Middle frontal gyrus (tissue), 1 donor: ENCODE measurements at regions not wholly inside any gene's neighbourhood (a gene's known extent, or its start where the extent isn't known, plus 50 kb on each side); places are given as distances from the start of the nearest gene placed in this dataset.

ENCODE experiments used
- DNase-seq: peaks from one replicate; pipeline ENCODE4 v3.0.0-alpha.2; 2015; ENCODE audit warnings: low spot score; ENCODE audit errors: extremely low spot score

DNA sequence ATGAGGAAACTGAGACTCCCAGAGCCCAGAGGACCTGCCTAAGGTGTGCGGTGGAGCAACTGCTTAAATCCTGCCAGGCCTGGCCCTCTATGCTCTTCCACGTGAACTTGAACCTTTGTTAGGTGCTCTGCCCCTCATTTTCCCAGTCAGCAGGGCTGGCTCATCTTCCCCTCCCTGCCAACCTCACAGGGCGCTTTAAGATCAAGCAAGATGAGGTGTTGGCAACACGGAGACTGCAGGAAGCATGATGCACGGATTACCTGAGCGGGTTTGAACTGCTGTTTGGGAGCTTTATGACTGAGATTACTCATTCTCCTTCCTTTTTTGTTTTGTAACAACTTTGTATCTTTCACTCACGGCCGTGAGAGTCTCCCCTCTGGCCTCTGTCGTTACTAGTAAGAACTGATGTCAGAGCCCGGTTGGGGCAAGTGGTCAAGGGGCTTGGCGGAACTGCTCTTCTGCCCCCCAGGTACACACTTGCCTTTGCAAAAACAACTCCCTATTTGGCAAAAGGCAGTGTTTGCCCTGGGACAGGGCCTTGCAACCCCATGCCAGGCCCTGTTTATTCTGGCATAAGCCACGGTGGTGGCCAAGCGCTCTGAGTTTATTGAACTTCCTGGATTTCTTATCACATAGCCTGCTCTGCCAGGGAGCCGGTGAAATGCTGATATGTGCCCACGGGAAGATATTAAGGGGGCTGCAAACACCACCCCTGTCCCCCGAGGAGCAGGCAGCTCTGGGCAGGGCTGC lies 127.8 kb downstream of the INHBB start:
- no peak for DNase-seq

DNA sequence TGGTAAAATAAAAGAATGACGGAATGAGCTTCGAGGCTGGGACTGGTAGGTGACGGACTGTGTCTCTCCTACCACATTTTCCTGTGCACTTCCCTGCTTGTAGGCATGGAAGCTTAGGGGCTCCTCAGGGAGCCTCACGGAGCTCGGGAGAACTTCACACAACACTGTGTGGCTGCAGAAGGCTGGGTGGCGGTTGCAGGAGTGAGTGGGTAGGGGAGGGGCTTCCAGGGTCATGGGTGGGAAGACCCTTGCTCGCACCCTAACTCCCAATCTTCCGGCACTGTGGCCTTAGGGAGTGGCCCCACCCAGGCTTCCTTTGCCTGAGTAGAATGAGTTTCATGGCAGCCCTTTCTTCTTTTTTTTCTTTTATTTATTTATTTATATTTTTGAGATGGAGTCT lies 128.6 kb downstream of the INHBB start:
- no peak for DNase-seq

DNA sequence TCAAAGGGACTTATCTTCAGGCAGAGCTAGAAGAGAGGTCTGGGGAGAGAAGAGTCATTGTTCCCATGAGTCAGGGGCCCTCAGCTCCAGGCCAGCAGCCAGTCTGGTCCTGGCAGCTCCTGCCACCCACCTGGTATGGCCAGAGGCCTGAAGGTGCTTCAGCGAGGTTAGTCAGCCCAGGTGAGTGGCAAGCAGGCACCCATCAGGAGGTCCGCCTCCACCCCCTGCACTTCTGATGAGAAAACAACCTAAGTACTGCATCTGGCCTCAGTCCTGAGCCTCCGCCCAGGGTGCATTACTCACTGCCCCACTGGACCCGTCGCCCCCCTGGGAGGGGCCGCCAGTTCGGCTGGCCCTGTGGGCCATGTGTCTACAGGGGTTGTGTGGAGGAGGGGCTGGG lies 130.2 kb downstream of the INHBB start:
- no peak for DNase-seq

DNA sequence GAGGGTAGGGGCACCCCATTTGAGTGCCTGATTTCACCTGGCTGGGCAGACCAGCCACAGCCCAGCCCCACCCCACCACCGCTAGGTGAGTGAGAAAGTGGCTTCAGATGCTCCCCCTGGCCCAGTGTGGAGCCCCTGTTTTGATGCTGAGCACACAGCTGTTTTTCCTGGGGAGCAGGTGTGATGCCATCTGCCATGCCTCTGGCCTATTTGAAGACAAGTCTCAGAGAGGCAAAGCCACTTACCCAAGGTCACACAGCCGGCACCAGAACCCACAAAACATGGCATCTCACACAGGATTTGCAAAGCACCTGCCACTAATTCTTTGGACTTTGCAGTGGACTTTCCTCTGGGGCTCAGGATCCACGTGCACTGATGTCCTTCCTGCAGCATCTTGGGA lies 131.3 kb downstream of the INHBB start:
- DNase-seq: no peak

DNA sequence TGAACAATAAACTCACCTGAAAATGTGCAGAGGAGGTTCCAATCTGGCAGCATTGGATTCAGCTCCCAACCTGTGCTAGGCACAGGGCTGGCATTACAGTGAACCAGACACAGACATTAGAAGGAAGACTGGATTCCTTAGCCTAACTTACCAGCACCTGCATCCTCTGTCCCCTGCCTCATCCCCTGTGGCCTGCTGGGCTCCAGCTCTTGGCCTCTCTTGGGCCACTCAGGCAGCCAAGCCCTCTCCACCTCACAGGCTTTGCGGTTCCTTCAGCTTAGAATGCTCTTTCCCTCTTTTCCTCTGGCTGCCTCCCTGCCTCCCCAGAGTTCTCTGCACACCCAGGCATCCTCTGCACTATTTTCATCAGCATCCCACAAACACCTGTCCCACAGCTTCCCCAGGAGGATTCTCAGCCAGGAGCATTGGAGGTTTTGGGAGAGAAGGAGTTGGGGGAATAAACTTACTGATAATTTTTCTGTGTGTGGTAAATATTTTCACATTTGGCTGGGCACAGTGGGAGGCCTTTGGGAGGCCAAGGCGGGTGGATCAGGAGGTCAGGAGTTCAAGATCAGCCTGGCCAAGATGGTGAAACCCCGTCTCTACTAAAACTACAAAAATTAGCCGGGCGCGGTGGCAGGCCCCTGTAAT lies 132.0 kb downstream of the INHBB start:
- no peak for DNase-seq

DNA sequence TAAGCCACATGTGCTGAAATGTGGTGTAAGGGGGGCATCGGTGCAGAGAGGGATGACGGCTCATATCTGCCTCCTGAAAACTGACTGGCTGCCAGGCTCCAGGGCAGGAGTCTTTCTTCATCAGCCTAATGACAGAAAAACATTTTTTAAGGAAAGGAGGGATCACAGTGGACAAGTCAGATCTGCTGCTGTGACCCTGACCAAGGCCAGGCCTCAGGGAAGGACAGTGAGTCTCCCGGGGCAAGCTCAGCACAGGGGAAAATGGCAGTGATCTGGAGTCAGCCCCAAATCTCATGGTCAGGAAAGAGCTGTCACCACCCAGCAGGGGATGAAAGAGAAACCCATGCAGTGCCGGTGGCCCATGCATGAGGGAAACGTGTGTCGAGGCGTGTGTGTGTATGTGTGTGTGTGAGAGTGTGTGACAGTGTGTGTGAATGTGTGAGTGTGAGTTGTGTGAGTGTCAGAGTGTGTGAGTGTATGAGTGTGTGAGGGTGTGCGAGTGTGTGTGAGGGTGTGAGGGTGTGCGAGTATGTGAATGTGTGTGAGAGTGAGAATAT lies 134.5 kb downstream of the INHBB start:
- DNase-seq: no peak

DNA sequence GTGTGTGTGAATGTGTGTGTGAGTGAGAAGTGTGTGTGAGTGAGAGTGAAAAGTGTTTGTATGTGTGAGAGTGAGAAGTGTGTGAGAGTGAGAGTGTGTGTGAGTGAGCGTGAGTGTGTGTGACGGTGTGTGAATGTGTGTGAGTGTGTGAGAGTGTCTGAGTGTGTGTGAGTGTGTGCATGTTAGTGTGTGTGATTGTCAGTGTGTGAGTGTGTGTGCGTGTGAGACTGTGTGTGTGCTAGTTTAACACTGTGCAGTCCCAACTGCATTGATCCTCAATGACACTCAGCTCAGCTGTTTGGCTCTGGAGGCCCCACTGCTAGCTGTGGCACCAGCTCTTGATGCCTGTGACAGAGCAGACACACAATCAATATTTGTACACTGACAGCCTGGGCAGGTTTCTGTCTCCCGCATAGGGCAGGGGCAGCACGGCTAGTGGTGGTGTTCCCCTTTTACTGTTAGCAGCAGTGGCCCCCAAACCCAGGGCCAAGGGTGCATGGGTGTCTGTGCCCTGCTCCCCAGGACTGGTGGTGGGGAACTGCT lies 135.0 kb downstream of the INHBB start:
- no peak for DNase-seq

DNA sequence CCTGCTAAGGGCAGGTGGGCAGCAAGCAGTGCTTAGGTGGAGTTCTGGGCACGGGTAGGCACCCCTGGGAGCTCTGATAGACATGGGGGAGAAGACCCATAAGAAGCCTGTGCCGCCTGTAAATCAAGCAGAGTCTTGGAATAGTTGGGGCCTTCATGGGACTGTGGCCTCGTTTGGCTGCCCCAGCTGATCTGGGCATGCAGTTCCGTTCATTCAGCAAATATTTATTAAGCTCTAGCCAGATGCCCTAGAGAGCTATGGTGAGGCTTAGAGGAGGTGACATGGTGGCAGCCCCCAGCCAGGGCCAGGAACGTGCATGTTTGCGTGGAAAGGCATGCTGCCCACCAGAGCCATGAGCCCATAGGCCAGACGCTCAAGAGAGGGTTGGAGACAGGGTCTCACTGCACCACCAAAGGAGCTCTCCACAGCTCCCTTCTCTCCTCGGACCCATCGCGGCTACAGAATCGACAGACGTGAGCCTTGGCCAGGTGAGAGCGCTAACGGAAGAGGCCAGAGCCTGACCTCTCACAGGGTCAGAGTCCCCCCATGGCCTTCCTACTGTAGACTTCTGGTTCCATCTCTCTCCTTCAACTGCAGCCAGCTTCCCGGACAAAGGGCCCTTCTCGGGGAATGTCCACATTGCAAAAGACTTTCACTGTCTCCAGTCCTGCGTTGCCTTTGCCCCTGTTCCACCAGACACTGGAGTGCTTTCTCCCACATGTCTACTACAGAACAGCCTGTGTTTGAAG lies 135.7 kb downstream of the INHBB start:
- DNase-seq: no peak

DNA sequence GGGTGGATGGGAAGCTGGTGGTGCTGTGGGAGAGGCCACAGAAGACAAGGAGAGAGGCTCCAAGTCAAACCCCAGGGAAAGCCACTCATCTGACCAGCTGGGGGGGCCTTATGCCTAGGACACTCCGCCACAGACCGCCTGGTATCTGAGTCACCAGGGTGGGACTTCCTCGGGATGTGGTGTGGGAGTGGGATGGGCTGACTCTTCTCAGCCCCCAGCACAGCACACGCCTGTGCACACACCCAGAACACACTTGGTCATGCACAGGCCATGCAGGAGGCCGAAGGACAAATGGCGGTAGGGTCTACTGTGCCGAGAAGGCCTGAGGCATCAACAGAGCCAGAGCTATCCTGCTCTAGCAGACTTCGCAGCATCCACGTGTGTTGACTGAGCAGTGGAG lies 136.4 kb downstream of the INHBB start:
- DNase-seq: no peak

DNA sequence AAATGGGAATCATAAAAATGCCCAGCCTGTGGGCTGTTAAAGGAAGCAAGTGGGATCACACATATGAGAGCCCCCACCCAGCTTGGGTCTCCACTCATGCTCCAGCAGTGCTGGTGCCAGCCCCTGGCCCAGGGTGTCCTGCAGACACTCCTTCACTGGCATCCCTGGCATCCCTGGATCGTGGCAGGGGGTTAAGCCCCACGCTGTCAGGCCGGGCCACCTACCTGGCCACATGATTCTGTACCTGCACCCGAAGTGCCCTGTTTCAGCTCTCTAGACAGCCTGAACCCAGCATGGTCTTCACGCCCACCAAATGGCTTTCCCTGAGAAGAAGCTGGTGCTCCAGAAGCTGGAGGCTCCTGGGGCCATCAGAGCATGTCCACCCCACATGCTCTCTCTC lies 137.4 kb downstream of the INHBB start:
- no peak for DNase-seq

DNA sequence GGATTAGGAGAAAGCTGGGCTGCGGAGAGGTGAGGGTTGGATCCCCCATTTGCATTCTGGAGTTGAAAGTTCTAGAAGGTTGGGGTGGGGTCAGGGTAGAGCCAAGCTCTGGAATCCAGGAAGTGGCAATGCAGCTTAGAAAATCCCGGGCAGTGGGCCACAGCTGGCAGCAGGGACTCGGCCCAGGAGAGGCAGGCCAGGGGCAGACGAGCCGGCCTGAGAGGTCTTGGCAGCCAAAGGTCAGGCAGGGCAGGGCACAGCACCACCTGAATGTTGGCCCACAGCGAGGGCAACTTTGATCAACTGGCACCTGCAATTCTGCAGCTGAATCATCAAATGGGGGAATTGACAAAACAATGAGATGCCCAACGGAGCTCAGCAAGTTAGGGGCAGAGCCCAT lies 139.2 kb downstream of the INHBB start:
- no peak for DNase-seq

DNA sequence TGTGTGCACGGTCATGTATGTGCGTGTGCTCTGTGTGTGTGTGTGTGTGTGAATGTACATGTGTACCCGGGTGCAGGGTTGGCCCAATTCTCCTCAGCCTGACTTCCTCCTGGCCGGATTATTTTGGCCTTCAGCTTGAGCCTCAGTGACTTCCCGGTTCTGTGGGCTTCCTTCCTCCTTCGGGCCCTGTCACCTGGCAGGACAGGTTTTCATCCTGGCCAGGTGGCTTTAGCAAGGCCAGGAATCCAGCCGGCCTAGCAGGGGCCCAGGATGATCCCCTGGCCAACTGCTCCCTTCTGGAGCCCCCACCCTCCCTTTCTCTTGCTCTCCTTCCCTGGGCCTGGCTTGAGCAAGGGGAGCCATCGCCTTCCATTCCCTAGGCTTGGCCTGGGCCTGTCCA lies 140.5 kb downstream of the INHBB start:
- DNase-seq: no peak

DNA sequence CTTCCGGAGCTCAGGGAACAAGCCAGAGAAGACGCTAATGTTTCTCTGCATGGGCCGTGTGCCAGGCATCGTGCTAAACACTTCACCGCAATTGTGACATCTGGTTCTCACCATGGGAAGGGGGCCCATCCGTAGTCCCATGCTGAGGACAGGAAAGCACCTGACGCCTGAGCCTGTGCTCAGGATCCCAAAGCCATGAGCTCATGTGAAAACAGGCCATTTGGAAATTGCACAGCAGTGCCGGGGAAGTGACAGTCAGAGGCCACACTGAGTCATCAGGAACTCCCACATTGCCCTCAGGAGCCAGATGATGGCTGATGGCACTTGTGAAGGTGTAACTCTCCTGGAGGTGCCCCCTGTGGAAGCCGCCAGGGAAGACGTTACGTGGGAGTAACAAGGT lies 141.0 kb downstream of the INHBB start:
- DNase-seq: no peak

DNA sequence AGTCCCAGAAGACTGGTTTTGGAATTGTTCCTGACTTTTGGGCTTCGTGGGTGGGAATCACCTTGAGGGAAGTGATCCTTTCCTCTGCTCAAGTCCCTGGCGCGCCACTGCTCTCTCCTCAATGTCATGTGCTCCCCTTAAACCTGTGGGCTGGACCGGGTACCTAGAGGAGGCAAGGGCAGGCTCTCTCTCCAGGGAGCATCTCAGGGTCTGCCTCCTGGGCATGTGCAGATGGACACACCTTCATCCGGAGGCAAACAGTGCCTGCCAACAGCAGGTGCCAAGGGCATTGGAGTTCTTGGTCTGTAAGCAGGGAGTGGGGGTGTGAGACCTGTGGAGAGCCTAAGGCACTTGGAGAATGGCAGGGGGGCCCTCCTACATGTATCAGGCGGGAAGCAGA lies 142.6 kb downstream of the INHBB start:
- DNase-seq: no peak

DNA sequence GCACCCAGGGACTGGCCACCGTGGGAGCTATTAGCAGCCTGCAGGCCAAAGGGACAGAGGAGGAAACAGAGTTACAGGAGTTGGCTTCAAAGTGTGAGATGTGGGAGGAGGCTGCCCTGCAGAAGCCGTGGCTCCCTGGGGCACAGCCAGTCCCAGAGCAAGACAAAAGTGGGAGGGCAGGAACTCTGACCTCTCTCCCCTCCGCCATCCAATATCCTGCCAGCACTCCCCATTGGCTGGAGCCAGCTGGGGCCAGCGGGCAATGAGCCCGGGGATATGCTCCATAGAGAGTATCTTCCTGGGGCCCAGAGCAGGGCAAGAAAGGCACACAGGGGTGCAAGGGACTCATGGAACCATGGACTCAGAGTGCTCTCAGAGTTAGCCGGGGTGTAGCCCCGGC lies 143.1 kb downstream of the INHBB start:
- DNase-seq: no peak

DNA sequence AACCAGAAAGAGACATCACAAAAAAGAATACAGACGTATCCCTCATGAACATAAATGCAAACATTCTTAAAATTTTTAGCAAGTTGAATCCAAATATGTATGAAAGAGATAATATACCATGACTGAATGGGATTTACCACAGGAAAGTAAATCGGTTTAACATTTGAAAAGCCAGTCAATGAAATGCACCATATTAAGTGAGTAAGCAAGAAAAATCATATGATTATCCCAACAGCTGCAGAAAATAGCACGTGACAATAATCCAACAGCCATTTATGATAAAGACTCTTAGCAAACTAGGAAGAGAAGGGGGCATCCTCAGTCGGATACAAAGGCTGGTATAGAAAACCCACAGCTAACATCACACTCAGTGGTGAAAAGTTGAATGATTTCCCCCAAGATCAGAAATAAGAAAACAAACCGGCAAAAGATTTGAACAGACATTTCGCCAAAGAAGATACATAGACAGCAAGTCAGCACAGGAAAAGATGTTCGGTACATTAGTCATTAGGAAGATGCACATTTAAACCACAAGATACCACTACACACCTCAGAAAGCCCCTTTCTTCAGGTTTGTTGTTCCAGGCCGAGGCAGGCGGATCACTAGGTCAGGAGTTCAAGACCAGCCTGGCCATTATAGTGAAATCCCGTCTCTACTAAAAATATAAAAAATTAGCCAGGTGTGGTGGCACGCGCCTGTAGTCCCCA lies 144.3 kb downstream of the INHBB start:
- DNase-seq: no peak

DNA sequence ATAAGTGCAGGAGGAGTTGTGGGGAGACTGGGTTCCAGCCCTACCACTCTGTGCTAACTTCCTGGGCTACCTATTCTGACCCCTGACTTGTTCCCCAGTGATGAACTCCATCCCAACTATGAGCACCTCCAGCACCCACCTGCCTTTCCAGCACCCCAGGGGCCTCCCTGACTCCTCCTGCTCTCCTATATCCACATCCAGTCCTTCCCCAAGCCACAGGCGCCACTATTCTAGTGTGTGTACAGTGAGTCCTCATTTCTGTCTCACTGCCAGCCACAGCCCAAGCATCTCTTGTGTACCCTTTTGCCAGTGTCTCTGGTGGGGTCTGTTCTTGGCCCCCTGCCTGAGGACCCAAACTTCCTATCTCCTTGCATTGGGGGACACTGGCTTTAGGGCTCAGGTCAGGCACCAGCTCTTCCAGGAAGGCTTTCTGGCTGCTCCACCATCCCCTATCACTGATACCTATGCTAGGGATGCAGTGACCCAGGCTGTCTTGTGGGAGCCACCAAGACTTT lies 145.2 kb downstream of the INHBB start:
- no peak for DNase-seq

DNA sequence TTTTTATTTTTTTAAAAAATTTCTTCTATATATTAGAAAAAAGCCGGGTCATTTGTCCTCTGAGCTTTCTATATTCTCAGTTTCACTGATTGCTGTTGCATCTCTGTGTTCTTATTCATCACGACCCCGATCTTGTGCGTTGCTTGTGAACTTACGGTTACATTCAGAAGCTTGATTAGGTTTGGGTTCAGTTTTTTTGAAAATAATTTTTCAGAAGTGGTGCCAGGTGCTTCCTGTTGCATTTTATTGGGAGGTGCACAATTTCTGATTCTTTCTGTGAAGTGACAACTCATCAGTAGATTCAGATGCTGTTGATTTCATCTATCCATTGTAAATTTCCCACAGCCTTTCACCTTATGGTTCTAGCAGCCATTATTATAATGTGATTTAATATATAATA lies 147.3 kb downstream of the INHBB start:
- no peak for DNase-seq

DNA sequence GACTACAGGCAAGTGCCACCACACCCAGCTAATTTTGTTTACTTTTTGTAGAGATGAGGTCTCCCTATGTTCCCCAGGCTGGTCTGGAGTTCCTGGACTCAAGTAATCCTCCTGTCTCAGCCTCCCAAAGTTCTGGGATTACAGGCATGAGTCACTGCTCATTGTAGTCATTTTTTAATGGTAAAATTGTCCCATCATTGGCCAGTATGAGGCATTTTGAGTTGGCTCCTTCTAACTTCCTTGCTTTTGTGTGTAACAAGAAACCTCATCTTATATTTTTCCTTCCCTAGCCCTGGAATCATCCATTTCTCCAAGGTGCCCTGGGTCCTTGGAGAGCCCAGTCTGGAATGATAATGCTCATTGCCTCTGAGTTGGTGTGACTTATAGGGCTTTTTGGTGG lies 148.5 kb downstream of the INHBB start:
- no peak for DNase-seq

DNA sequence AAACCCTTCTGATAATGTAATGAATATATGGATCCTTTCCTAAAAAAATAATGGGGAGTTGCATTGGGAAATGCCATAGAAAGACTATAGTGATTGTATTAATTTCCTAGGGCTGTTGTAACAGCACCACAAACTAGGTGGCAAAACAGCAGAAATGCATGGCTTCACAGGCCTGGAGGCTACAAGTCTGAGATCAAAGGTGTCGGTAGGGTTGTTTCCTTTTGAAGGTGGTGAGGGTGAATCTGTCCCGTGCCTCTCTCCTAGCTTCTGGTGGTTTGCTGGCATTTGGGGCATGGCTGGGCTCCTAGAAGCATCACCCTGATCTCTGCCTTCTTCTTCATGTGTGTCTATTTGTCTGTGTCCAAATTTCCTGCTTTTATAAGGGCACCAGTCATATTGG lies 149.7 kb downstream of the INHBB start:
- DNase-seq: no peak

DNA sequence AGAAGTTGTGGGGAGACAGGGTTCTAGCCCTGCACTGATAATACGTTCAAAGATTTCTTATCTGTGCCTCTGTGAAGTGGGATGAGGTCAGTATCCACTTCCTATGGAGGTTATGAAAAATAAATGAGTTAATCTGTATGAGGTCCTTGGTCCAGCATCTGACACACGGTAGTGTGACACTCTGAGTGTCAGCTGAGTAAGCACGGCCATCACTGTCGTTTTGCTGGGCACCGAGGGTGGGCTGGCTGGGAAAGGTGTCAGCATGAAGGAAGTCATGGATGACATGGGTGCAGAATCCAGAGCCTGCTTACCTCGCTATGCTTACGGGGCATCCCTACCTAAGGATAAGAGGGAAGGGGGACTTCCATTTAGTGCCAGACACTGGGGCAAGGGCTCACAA lies 150.3 kb downstream of the INHBB start:
- no peak for DNase-seq
